Suprapubic skin (tissue), 3 donors: ENCODE measurements at regions not wholly inside any gene's neighbourhood (a gene's known extent, or its start where the extent isn't known, plus 50 kb on each side); places are given as distances from the start of the nearest gene placed in this dataset.

ENCODE experiments used
- CTCF ChIP-seq, 2 donors: fragments of 200-600 bp in 1 of 2; fragments of 450-650 bp in 1 of 2; sonication (generic) in 1 of 2; IDR thresholded peaks; one replicate each; pipeline ENCODE4 v1.5.1; 2016 to 2019; ENCODE audit warnings: antibody characterized with exemption in 2 of 2, mild to moderate bottlenecking in 1 of 2, moderate library complexity in 1 of 2
- EP300 ChIP-seq: sonication (generic); formaldehyde crosslinking; IDR thresholded peaks from one replicate; pipeline ENCODE4 v1.6.1; 2017; ENCODE audit warnings: antibody characterized with exemption

- no peak for TF ChIP-seq EP300
- TF ChIP-seq CTCF (IDR thresholded peaks at IDR 0.05), result no peak
These were observed 91.2 kb upstream of the CCZ1B start for GRCh38 chr7:6917258-6917657.
